ENCODE measurements at regions not wholly inside any gene's neighbourhood (a gene's known extent, or its start where the extent isn't known, plus 50 kb on each side); places are given as distances from the start of the nearest gene placed in this dataset.

DNA sequence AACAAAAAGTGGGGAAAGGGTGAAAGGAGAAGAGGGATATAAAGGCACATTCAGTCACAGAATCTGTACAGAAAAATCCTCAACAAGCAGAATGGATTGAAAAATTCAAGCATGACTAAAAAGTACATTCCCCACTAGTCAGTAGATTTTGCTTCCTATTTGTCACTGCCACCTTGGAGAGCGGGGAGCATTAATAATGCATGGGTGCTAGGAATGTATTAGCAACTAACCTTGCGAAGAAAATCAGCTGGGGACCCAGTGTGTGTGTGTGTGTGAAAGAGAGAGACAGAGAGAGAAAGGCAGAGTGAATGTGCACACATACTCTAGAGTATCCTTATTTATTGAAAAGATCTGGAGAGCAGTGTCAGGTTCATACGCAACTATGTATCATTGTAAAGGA, 968.7 kb upstream of the ZEB2 start:
- Mint-ChIP-seq H3K27me3 (ENCODE audit: insufficient read depth, unreplicated experiment) (no peaks in the 10 kb centered on the region), H3K9me3 (ENCODE audit: unreplicated experiment) (peaks cover 5% of the 10 kb centered on the region), H3K4me1 (ENCODE audit: insufficient read depth, unreplicated experiment) (peaks cover 20% of the 10 kb centered on the region), H3K36me3 (ENCODE audit: insufficient read depth, unreplicated experiment) (no peaks in the 10 kb centered on the region), H3K4me3 (ENCODE audit: unreplicated experiment) (no peak overlapping the region), H3K27ac (ENCODE audit: low read depth, unreplicated experiment) (no peak overlapping the region)
- BruUV-seq (replicated peaks): no TSS peak
- ChIA-PET POLR2A (no interaction called here), CTCF (interaction anchor here (0.9 kb wide), 1 partner anchor 264 kb away, joined by 3 read pairs; no protein-coding TSS in a partner anchor)
- no peak for TF ChIP-seq CTCF (IDR thresholded peaks at IDR 0.05; ENCODE audit: unreplicated experiment)
- DNase-seq (ENCODE audit: unreplicated experiment): no peak
- intact Hi-C loops (cut with micrococcal nuclease): loop anchor here (10.0 kb wide), 1 partner anchor 1804 kb away; no protein-coding TSS in a partner anchor

DNA sequence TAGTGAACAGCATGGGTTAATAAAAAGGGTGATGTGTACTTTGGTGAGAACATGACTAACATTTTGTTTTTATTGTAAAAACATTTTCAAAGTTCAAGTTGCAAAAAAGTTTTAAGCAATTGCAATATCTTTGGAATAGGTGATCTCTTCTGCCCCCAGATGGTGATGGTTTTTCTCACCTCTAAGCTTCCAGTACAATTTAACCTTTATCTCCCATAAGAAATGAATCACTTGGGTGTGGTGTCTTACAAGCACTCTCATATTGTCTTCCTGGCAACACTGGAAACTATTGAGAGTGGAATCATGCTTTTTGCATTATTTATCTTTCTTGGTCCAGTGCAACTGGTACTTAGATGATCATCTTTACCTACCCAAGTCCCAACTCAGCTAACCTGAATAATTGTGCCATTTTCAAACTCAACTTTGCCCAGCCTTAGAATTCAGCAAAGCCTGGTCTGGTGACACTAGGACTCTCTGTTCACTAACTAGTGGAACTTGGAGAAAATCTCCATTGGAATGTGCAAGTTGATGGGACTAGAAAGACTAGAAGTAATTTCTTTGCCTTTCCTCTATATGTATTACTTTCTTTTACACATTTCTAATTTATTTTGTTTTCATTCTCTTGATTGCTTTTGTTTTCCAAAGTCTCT, 964.7 kb upstream of the ZEB2 start:
- H3K36me3 Mint-ChIP-seq (ENCODE audit: insufficient read depth, unreplicated experiment): no peaks in the 10 kb centered on the region
- peak overlapping the region; percentile 91 for H3K27ac Mint-ChIP-seq (ENCODE audit: low read depth, unreplicated experiment)
- no peaks in the 10 kb centered on the region for H3K27me3 Mint-ChIP-seq (ENCODE audit: insufficient read depth, unreplicated experiment)
- CTCF ChIA-PET: interaction anchor here (0.7 to 1.1 kb wide), 3 partner anchors 408 to 980 kb away, joined by 3 read pairs; no protein-coding TSS in a partner anchor
- intact Hi-C loops (cut with micrococcal nuclease): loop anchor here (1.0 to 10.0 kb wide), 6 partner anchors 268 to 1972 kb away; no protein-coding TSS in a partner anchor
- peaks cover 20% of the 10 kb centered on the region for H3K4me1 Mint-ChIP-seq (ENCODE audit: insufficient read depth, unreplicated experiment)
- BruUV-seq (replicated peaks): no TSS peak
- peaks cover 7% of the 10 kb centered on the region for H3K9me3 Mint-ChIP-seq (ENCODE audit: unreplicated experiment)
- DNase-seq (ENCODE audit: unreplicated experiment): peak; percentile 72
- TF ChIP-seq CTCF (IDR thresholded peaks at IDR 0.05; ENCODE audit: unreplicated experiment): peak; percentile 41
- POLR2A ChIA-PET: interaction anchor here (0.6 to 1.2 kb wide), 4 partner anchors 289 to 1410 kb away, joined by 3 to 4 read pairs (median 3); no protein-coding TSS in a partner anchor
- no peak overlapping the region for H3K4me3 Mint-ChIP-seq (ENCODE audit: unreplicated experiment)

DNA sequence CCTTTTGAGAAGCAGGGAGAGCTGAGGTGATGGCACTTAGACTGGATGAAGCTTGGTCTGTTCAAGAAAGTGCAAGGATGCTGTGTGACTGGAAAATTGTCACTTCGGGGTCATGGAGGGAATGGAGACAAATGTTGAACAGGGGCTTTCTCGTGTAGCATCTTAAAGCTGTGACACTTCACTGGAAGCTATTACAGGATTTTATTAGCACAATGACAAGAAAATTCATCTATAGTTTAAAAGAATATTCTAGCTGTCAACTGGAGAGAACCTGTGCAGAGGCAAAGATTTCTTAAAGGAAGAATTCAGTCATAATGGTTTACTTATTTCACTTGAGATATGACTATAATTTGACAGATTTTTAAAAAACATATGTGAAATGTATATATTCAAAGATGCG, 963.9 kb upstream of the ZEB2 start:
- CTCF ChIA-PET: interaction anchor here (0.6 to 1.1 kb wide), 3 partner anchors 81 to 980 kb away, joined by 3 read pairs; no protein-coding TSS in a partner anchor
- no peak for DNase-seq (ENCODE audit: unreplicated experiment)
- H3K27me3 Mint-ChIP-seq (ENCODE audit: insufficient read depth, unreplicated experiment): no peaks in the 10 kb centered on the region
- no TSS peak for BruUV-seq (replicated peaks)
- peaks cover 7% of the 10 kb centered on the region for H3K9me3 Mint-ChIP-seq (ENCODE audit: unreplicated experiment)
- H3K4me3 Mint-ChIP-seq (ENCODE audit: unreplicated experiment): no peak overlapping the region
- TF ChIP-seq CTCF (IDR thresholded peaks at IDR 0.05; ENCODE audit: unreplicated experiment): no peak
- H3K4me1 Mint-ChIP-seq (ENCODE audit: insufficient read depth, unreplicated experiment): peaks cover 20% of the 10 kb centered on the region
- no peaks in the 10 kb centered on the region for H3K36me3 Mint-ChIP-seq (ENCODE audit: insufficient read depth, unreplicated experiment)
- intact Hi-C loops (cut with micrococcal nuclease): loop anchor here (1.0 to 10.0 kb wide), 6 partner anchors 268 to 1972 kb away; no protein-coding TSS in a partner anchor
- peak overlapping the region; percentile 91 for H3K27ac Mint-ChIP-seq (ENCODE audit: low read depth, unreplicated experiment)
- POLR2A ChIA-PET: interaction anchor here (1.2 kb wide), 1 partner anchor 1385 kb away, joined by 4 read pairs; no protein-coding TSS in a partner anchor

- Mint-ChIP-seq H3K4me1 (ENCODE audit: insufficient read depth, unreplicated experiment) (peaks cover 14% of the 10 kb centered on the region), H3K27me3 (ENCODE audit: insufficient read depth, unreplicated experiment) (no peaks in the 10 kb centered on the region), H3K36me3 (ENCODE audit: insufficient read depth, unreplicated experiment) (no peaks in the 10 kb centered on the region), H3K4me3 (ENCODE audit: unreplicated experiment) (no peak overlapping the region), H3K9me3 (ENCODE audit: unreplicated experiment) (peaks cover 7% of the 10 kb centered on the region), H3K27ac (ENCODE audit: low read depth, unreplicated experiment) (peak overlapping the region; percentile 63)
- TF ChIP-seq CTCF (IDR thresholded peaks at IDR 0.05; ENCODE audit: unreplicated experiment): no peak
- POLR2A ChIA-PET: interaction anchor here (0.5 to 0.7 kb wide), 5 partner anchors 16 to 1068 kb away, joined by 3 to 6 read pairs (median 3); no protein-coding TSS in a partner anchor
- DNase-seq (ENCODE audit: unreplicated experiment): no peak
- intact Hi-C loops (cut with micrococcal nuclease): loop anchor here (5.0 to 10.0 kb wide), 5 partner anchors 836 to 1969 kb away; no protein-coding TSS in a partner anchor
- no TSS peak for BruUV-seq (replicated peaks)
- CTCF ChIA-PET: interaction anchor here (0.6 to 0.7 kb wide), 3 partner anchors 230 to 898 kb away, joined by 4 to 5 read pairs (median 5); no protein-coding TSS in a partner anchor
These were observed 961.5 kb upstream of the ZEB2 start for GRCh38 chr2:145481334-145481922.

Data from MCF 10A (cell line).